GM12878 (cell line): ENCODE measurements at regions not wholly inside any gene's neighbourhood (a gene's known extent, or its start where the extent isn't known, plus 50 kb on each side); places are given as distances from the start of the nearest gene placed in this dataset.

Source experiments
- BRCA1 ChIP-seq: IDR thresholded peaks from 2 replicates; pipeline ENCODE4 v1.6.1; 2011; ENCODE audit warnings: low read depth, low read length, improper control_type of control experiment
- CTCF ChIP-seq, 3 experiments: IDR thresholded peaks in 2 of 3; conservative IDR thresholded peaks in 1 of 3; 2 replicates each; pipeline ENCODE4 v1.5.1; 2011; ENCODE audit warnings: low read depth in 3 of 3, low read length in 3 of 3, mild to moderate bottlenecking in 3 of 3, control low read depth in 2 of 3, moderate library complexity in 2 of 3, inconsistent platforms in 1 of 3, mixed read lengths in 1 of 3; ENCODE audit not compliant: control insufficient read depth in 2 of 3, insufficient read depth in 1 of 3; ENCODE audit errors: extremely low read depth in 1 of 3
- EP300 ChIP-seq, 2 experiments: fragments of 150-350 bp in 1 of 2; IDR thresholded peaks; 2 replicates each; pipeline ENCODE4 v1.6.1; 2011 to 2012; ENCODE audit warnings: low read depth in 2 of 2, low read length in 2 of 2, borderline replicate concordance in 1 of 2, improper control_type of control experiment in 1 of 2, inconsistent platforms in 1 of 2; ENCODE audit not compliant: control insufficient read depth in 1 of 2
- EZH2 ChIP-seq: IDR thresholded peaks from 2 replicates; pipeline ENCODE4 v1.6.1; 2012; ENCODE audit warnings: low read depth, mild to moderate bottlenecking, control low read depth, inconsistent platforms, low read length, borderline replicate concordance; ENCODE audit not compliant: control insufficient read depth
- FOS ChIP-seq: IDR thresholded peaks from 3 replicates; pipeline ENCODE4 v1.6.1; 2011; ENCODE audit warnings: borderline replicate concordance; ENCODE audit not compliant: insufficient read length; ENCODE audit errors: extremely low read depth
- JUND ChIP-seq: IDR thresholded peaks from 2 replicates; pipeline ENCODE4 v1.6.1; 2012; ENCODE audit warnings: low read depth, mild to moderate bottlenecking, low read length, improper control_type of control experiment, moderate library complexity
- MXI1 ChIP-seq: fragments of 150-350 bp; IDR thresholded peaks from 2 replicates; pipeline ENCODE4 v1.6.1; 2011; ENCODE audit warnings: low read depth, mild to moderate bottlenecking, inconsistent platforms, low read length, improper control_type of control experiment
- NFYB ChIP-seq: IDR thresholded peaks from 2 replicates; pipeline ENCODE4 v1.6.1; 2011; ENCODE audit warnings: low read depth, mild to moderate bottlenecking, low read length, improper control_type of control experiment, moderate library complexity; ENCODE audit not compliant: insufficient read depth
- POLR2A ChIP-seq: IDR thresholded peaks from 2 replicates; pipeline ENCODE4 v1.6.1; 2011; ENCODE audit warnings: low read depth, mild to moderate bottlenecking, low read length
- POLR2AphosphoS5 ChIP-seq: IDR thresholded peaks from 2 replicates; pipeline ENCODE4 v1.6.1; 2011; ENCODE audit warnings: mild to moderate bottlenecking, low read length, inconsistent platforms
- SMAD1 ChIP-seq: fragments of 450-650 bp; IDR thresholded peaks from 2 replicates; pipeline ENCODE4 v1.6.1; 2018; ENCODE audit warnings: mild to moderate bottlenecking, low read depth; ENCODE audit not compliant: partially characterized antibody
- TAF1 ChIP-seq: IDR thresholded peaks from 2 replicates; pipeline ENCODE4 v1.6.1; 2011; ENCODE audit warnings: mild to moderate bottlenecking, low read depth, low read length, borderline replicate concordance
- YBX1 ChIP-seq: fragments of 450-650 bp; IDR thresholded peaks from 2 replicates; pipeline ENCODE4 v1.6.1; 2016; ENCODE audit warnings: antibody characterized with exemption
- ZNF24 ChIP-seq: fragments of 450-650 bp; IDR thresholded peaks from 2 replicates; pipeline ENCODE4 v1.6.1; 2017; ENCODE audit warnings: antibody characterized with exemption, mild to moderate bottlenecking

GRCh38 chr20:46785958-46786357 lies 76.5 kb downstream of the SLC2A10 start:
- TF ChIP-seq CTCF (IDR thresholded peaks at IDR 0.05 in 2 of 3, conservative IDR thresholded peaks at IDR 0.05 in 1 of 3; ENCODE audit: control insufficient read depth in 2 of 3, extremely low read depth in 1 of 3, insufficient read depth in 1 of 3, low read depth in 3 of 3, low read length in 3 of 3): no peak
- no peak for TF ChIP-seq TAF1
- no peak for TF ChIP-seq YBX1
- TF ChIP-seq JUND: no peak
- no peak for TF ChIP-seq POLR2AphosphoS5
- TF ChIP-seq SMAD1: no peak
- no peak for TF ChIP-seq EP300 (IDR thresholded peaks at IDR 0.05; ENCODE audit: borderline replicate concordance in 1 of 2, control insufficient read depth in 1 of 2, low read depth in 2 of 2, low read length in 2 of 2)
- no peak for TF ChIP-seq POLR2A
- no peak for TF ChIP-seq EZH2
- no peak for TF ChIP-seq NFYB
- TF ChIP-seq ZNF24: no peak
- TF ChIP-seq FOS: no peak
- no peak for TF ChIP-seq MXI1
- no peak for TF ChIP-seq BRCA1
